Skeletal muscle tissue (tissue), 3 donors: ENCODE measurements at regions not wholly inside any gene's neighbourhood (a gene's known extent, or its start where the extent isn't known, plus 50 kb on each side); places are given as distances from the start of the nearest gene placed in this dataset.

Source experiments
- H3K27ac ChIP-seq: one replicate; pipeline ENCODE4 v1.7.0; 2013; ENCODE audit warnings: mild to moderate bottlenecking, low read depth, low read length, inconsistent platforms
- H3K27me3 ChIP-seq, 3 donors: one replicate each; pipeline ENCODE4 v1.7.0; 2013; ENCODE audit warnings: low read length in 3 of 3; ENCODE audit not compliant: control insufficient read depth in 3 of 3, insufficient read depth in 3 of 3
- H3K36me3 ChIP-seq, 3 donors: one replicate each; pipeline ENCODE4 v1.7.0; 2013; ENCODE audit warnings: low read length in 3 of 3; ENCODE audit not compliant: control insufficient read depth in 3 of 3, insufficient read depth in 3 of 3
- H3K4me1 ChIP-seq, 3 donors: one replicate each; pipeline ENCODE4 v1.7.0; 2013; ENCODE audit warnings: low read length in 3 of 3, mild to moderate bottlenecking in 3 of 3; ENCODE audit not compliant: control insufficient read depth in 3 of 3, insufficient read depth in 3 of 3
- H3K4me3 ChIP-seq, 3 donors: one replicate each; pipeline ENCODE4 v1.7.0; 2013; ENCODE audit warnings: low read length in 3 of 3
- H3K9ac ChIP-seq, 3 donors: one replicate each; pipeline ENCODE4 v1.7.0; 2013; ENCODE audit warnings: low read length in 3 of 3, mild to moderate bottlenecking in 3 of 3, moderate library complexity in 2 of 3, low read depth in 1 of 3
- H3K9me3 ChIP-seq, 3 donors: one replicate each; pipeline ENCODE4 v1.7.0; 2013; ENCODE audit warnings: low read length in 3 of 3; ENCODE audit not compliant: control insufficient read depth in 3 of 3
- donor health status: Osteomylitis.

- no peak overlapping the region for H3K27ac ChIP-seq
- peak overlapping the region in 1 of 3 donors; percentile 52 for H3K9ac ChIP-seq
- no peak overlapping the region for H3K4me3 ChIP-seq
- no peaks in the 10 kb centered on the region for H3K9me3 ChIP-seq
- H3K27me3 ChIP-seq = no peaks in the 10 kb centered on the region
- no peaks in the 10 kb centered on the region for H3K36me3 ChIP-seq
- H3K4me1 ChIP-seq = peaks cover 3 to 5% (median 4%) of the 10 kb centered on the region in 3 donors
Measured at GRCh38 chr5:148730270-148730669, 75.9 kb upstream of the HTR4 start.

- Histone ChIP-seq H3K27me3 (no peaks in the 10 kb centered on the region), H3K9ac (peak overlapping the region in 2 of 3 donors; percentile 9 to 52), H3K27ac (no peak overlapping the region), H3K36me3 (no peaks in the 10 kb centered on the region), H3K9me3 (no peaks in the 10 kb centered on the region), H3K4me1 (peaks cover 3 to 5% (median 4%) of the 10 kb centered on the region in 3 donors), H3K4me3 (no peak overlapping the region)
Measured at GRCh38 chr5:148730942-148731898, 76.9 kb upstream of the HTR4 start.

DNA sequence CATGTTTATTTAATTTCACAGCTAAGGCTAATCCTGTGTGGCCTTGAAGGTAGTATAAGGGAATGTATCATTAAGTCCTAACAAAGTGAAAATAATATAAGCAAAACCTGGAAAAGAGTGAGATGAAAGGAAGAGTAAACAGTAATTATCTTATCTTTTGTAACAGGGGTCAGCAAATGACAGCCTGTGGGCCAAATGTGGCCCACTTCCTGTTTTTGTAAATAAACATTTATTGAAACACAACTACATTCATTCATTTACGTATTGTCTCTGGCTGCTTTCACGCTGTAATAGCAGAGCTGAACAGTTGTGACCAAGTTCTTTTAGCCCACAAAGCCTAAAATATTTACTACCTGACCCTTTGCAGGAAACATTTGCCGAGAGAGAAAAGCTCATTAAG lies 78.4 kb upstream of the HTR4 start:
- no peak overlapping the region for H3K9ac ChIP-seq
- no peak overlapping the region for H3K27ac ChIP-seq
- peaks cover 3 to 8% (median 8%) of the 10 kb centered on the region in 3 donors for H3K4me1 ChIP-seq
- no peaks in the 10 kb centered on the region for H3K9me3 ChIP-seq
- H3K27me3 ChIP-seq = no peaks in the 10 kb centered on the region
- no peaks in the 10 kb centered on the region for H3K36me3 ChIP-seq
- no peak overlapping the region for H3K4me3 ChIP-seq

DNA sequence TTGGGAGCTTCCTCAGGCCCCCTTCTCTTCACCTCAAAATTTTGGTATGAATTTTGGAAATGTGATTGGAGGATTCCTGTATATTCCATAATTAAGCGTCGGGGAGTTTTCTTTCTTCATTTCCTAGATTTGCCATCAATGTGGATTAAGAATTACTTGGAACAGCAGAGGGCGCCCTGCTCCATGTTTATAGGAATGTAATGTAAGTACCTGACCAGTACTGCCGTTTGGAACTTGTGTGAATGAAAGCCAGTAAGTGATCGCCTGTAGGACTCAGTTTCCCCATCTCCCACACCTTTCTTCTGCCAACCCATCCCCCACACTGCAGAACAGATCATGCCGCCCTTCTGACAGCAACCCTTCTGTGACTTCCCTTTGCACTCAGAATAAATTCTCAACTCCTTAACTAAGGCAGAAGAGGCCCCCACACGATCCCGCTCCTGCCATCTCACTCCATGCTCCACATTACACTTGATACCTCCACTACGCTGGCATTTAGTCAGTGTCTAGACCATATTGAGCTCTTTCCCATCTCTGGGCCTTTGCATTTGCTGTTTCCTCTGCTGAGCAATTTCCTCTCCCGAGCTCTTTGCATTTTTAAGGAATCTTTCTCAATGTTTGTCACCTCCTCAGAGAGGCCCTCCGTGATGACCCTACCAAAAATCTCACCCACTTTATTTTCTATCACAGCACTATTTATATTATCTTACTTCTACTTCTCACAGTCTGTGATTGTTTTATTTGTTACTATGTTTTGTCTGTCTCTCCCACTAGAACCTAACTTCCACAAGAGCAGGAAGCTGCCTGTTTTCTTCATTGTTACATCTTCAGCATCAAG lies 79.5 kb upstream of the HTR4 start:
- no peaks in the 10 kb centered on the region for H3K9me3 ChIP-seq
- no peaks in the 10 kb centered on the region for H3K36me3 ChIP-seq
- no peaks in the 10 kb centered on the region for H3K27me3 ChIP-seq
- no peak overlapping the region for H3K4me3 ChIP-seq
- no peak overlapping the region for H3K27ac ChIP-seq
- peaks cover 3 to 8% (median 8%) of the 10 kb centered on the region in 3 donors for H3K4me1 ChIP-seq
- H3K9ac ChIP-seq = no peak overlapping the region

DNA sequence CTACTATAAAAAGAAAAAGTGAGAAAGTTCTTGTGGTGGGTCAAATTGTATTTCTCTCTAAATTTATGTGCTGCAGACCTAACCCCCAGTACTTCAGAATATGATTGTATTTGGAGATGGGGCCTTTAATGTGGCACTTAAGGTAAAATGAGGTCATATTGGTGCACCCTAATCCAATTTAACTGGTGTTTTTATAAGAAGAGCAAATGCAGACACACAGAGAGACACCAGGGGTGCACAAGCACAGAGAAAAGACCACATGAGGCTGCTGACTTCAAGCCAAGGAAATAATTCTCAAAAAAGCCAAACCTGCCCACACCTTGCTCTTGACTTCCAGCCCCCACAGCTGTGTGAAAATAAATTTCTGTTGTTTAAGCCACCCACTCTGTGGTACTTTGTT lies 80.2 kb upstream of the HTR4 start:
- no peak overlapping the region for H3K4me3 ChIP-seq
- H3K9me3 ChIP-seq = no peaks in the 10 kb centered on the region
- peaks cover 3 to 8% (median 8%) of the 10 kb centered on the region in 3 donors for H3K4me1 ChIP-seq
- no peak overlapping the region for H3K9ac ChIP-seq
- no peak overlapping the region for H3K27ac ChIP-seq
- H3K36me3 ChIP-seq = no peaks in the 10 kb centered on the region
- H3K27me3 ChIP-seq = no peaks in the 10 kb centered on the region

- Histone ChIP-seq H3K27me3 (no peaks in the 10 kb centered on the region), H3K27ac (no peak overlapping the region), H3K4me3 (no peak overlapping the region), H3K36me3 (no peaks in the 10 kb centered on the region), H3K9ac (no peak overlapping the region), H3K9me3 (no peaks in the 10 kb centered on the region), H3K4me1 (peaks cover 3 to 8% (median 8%) of the 10 kb centered on the region in 3 donors)
Measured at GRCh38 chr5:148735301-148735835, 81.0 kb upstream of the HTR4 start.

DNA sequence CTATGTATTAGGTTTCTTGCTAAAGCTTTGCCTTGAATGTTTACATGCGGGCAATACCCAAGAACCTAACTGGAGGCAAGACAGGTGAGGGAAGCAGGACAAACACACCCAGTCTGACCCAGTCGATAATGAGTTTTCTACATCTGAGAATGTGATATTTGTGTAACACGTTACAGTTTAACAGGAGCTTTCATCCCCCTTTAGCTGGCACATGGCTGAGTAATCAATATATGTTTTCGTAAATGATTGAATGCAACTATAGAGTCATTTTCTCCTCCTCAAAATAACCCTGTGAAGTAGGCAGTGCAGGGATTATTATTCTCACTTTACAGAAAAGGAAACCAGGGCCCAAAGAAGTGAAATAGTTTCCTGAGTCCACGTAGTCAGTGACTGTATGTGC lies 84.7 kb upstream of the HTR4 start:
- Histone ChIP-seq H3K4me3 (no peak overlapping the region), H3K27me3 (no peaks in the 10 kb centered on the region), H3K9ac (no peak overlapping the region), H3K4me1 (peaks cover 7 to 9% (median 9%) of the 10 kb centered on the region in 3 donors), H3K36me3 (no peaks in the 10 kb centered on the region), H3K27ac (no peak overlapping the region), H3K9me3 (no peaks in the 10 kb centered on the region)

DNA sequence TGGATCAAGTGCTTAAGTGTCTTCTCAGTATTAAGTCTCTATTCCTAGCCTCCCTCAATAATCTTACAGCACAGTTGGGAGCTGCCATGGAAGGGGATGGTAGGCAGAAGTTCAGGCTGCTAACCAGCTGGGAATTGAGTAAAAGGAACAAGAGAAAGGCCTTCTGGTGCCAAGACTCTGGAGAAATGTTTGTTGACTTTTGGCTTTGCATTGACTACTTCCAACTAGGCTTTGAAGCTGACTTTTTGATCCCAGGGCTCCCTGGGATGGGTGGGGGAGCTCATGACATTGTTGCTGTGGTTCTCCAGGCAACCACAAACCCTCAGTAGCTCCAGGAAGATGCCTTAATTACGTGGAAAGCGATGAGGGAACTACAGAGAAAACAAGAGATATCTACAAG lies 85.2 kb upstream of the HTR4 start:
- Histone ChIP-seq H3K27me3 (no peaks in the 10 kb centered on the region), H3K4me3 (no peak overlapping the region), H3K36me3 (no peaks in the 10 kb centered on the region), H3K9me3 (no peaks in the 10 kb centered on the region), H3K4me1 (peaks cover 7 to 9% (median 9%) of the 10 kb centered on the region in 3 donors), H3K27ac (no peak overlapping the region), H3K9ac (no peak overlapping the region)

DNA sequence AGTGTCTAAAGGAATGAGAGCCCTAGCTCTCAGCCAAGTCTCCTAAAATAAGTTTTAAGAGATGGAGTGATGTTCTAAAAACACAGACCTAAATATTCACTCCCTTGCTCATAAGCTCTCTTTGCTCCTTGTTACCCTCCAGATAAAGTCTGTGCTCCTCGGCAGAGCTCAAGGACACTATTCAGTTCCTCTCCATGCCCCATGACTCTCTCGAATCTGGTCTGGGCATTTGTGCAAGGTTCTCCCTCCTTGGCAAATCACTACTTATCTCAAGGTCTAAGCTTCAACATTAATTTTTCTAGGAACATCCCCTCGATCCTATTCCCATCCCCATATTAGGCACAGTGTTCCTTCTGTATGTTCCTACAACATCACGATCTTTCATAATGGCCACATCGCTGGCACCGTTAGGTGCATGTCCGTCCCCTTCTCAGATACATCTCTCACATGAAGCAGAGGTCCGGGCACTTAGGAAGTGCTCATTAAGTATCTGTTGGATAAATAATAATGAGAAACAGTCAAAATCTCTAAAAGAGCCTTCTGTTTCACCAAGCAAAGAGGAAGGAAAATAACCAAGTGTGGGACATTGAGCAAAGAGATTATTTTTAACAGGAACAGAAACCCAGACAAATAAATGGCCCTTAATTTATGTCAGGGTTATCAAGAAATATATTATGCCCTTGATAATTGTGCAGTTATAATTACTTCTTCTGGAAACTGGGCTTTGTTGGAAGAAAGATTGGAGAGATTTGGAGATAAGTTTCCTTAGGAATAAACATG lies 85.9 kb upstream of the HTR4 start:
- no peak overlapping the region for H3K4me3 ChIP-seq
- H3K36me3 ChIP-seq = no peaks in the 10 kb centered on the region
- H3K9ac ChIP-seq = no peak overlapping the region
- no peaks in the 10 kb centered on the region for H3K9me3 ChIP-seq
- no peaks in the 10 kb centered on the region for H3K27me3 ChIP-seq
- no peak overlapping the region for H3K27ac ChIP-seq
- peaks cover 7 to 9% (median 9%) of the 10 kb centered on the region in 3 donors for H3K4me1 ChIP-seq
